Heart right ventricle (tissue), 16 donors: ENCODE measurements at regions not wholly inside any gene's neighbourhood (a gene's known extent, or its start where the extent isn't known, plus 50 kb on each side); places are given as distances from the start of the nearest gene placed in this dataset.
"Not testable (repeated sequence)": the region's sequence is repeated elsewhere in the genome, so short reads cannot be mapped to it uniquely, and the experiment has no call there.

Experiments
- ATAC-seq, 8 donors: fragments of 200-7000 bp; cut with Tn5 transposase; one replicate each; pipeline ENCODE4 v1.9.1; 2020; ENCODE audit warnings: mild to moderate bottlenecking in 8 of 8, moderate library complexity in 8 of 8, moderate number of reproducible peaks in 1 of 8
- DNase-seq, 2 donors: peaks; one replicate each; pipeline ENCODE4 v3.0.0-alpha.2; 2020
- H3K27ac ChIP-seq, 10 donors: fragments of 200-600 bp; sonication (generic) in 2 of 10; one replicate each; pipeline versions ENCODE4 v1.5.0 to v1.8.0; 2020 to 2022; ENCODE audit warnings: mild to moderate bottlenecking in 3 of 10
- H3K27me3 ChIP-seq, 7 donors: fragments of 200-600 bp; one replicate each; pipeline ENCODE4 v1.8.0; 2021 to 2022; ENCODE audit warnings: mild to moderate bottlenecking in 2 of 7
- H3K36me3 ChIP-seq, 9 donors: fragments of 200-600 bp; sonication (generic) in 1 of 9; one replicate each; pipeline versions ENCODE4 v1.5.0 to v1.8.0; 2020 to 2022; ENCODE audit warnings: mild to moderate bottlenecking in 2 of 9
- H3K4me1 ChIP-seq, 9 donors: fragments of 200-600 bp; sonication (generic) in 1 of 9; one replicate each; pipeline versions ENCODE4 v1.5.0 to v1.8.0; 2020 to 2022; ENCODE audit warnings: mild to moderate bottlenecking in 4 of 9
- H3K4me3 ChIP-seq, 10 donors: fragments of 200-600 bp; sonication (generic) in 2 of 10; one replicate each; pipeline versions ENCODE4 v1.5.0 to v1.8.0; 2020 to 2022; ENCODE audit warnings: mild to moderate bottlenecking in 7 of 10, moderate library complexity in 2 of 10
- H3K9me3 ChIP-seq, 11 donors: fragments of 200-600 bp in 10 of 11; sonication (generic) in 2 of 11; one replicate each; pipeline versions ENCODE4 v1.5.0 to v1.8.0; 2013 to 2022; ENCODE audit warnings: mild to moderate bottlenecking in 2 of 11, control low read depth in 1 of 11, moderate library complexity in 1 of 11
- WGBS, 2 donors: extraction: QIAGEN DNeasy Blood & Tissue Kit; methylation state at CpG; one replicate each; pipeline ENCODE4 v1.1.7; 2013; ENCODE audit warnings: inconsistent platforms in 1 of 2; 5-methylcytosine and 5-hydroxymethylcytosine counted together
- intact Hi-C, 10 donors: fragments of 100-400 bp; cut with DNase I; formaldehyde crosslinking; loops; one replicate each; pipeline versions ENCODE4 v1.11.1 to v1.14.2; 2022
- TF ChIP-seq, protein P1 (sequence below), 9 donors: fragments of 200-600 bp; sonication (generic) in 2 of 9; IDR thresholded peaks; one replicate each; pipeline versions ENCODE4 v1.5.0 to v1.8.0; 2021 to 2022; ENCODE audit warnings: antibody characterized with exemption in 9 of 9, mild to moderate bottlenecking in 5 of 9, moderate library complexity in 1 of 9
- donor health status: Arrhythmogenic right ventricular cardiomyopathy.
- donor health status: ischemic (EF 13 %, LVEDD 7.1; RV severe dilation, severe dysfunction).
- donor health status: healthy with polysubstance abuse.
- donor health status: DM: no; HTN: yes; CAD: no.
- donor health status: DM: no; HTN: no; CAD: no.
- donor health status: ischemic (EF 25% LVEDD 6.9; RV normal size, moderate dysfunction).
- donor health status: ischemic (EF 25% LVEDD 5.7; RV mildly dilated, moderate dysfunction).
- donor health status: healthy.
- donor health status: DM: yes; HTN: yes; CAD: no.
- donor health status: Ischemic cardiomyopathy.
- donor health status: ischemic (EF 35%, LVEDD 5.7; RV mildly dilated, moderate dysfunction).
- donor health status: nonischemic (EF 11% LVEDD 7.7; RV severe dilation, severe dysfunction).
- donor health status: DM: yes; HTN: yes; CAD: no.
- donor health status: PGD.
- donor health status: ischemic (EF 29% LVEDD 5.4; RV normal size, mild dysfunction).
- donor health status: nonischemic (EF 23%, LVEDD 6.1; RV moderate dilation, normal function).

DNA sequence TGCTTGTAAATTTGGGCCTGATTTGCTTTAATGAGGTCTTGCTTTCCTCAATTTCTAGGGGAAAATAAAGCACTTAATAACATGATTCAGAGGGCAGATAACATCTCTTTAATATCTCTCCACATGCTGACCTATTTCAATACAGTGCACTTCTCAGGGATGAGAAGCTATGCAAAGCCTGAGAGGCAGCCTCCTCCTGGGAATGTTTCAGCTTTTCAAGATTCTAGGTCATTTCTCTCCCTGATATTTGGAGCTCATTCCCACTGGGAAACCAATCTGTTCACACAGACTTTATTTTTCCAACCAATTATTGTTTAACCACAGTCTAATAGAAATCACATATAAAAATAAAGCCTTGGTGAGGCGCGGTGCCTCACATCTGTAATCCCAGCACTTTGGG, 67.0 kb upstream of the LSAMP start:
- no peaks in the 10 kb centered on the region for H3K27me3 ChIP-seq
- ATAC-seq, result no peak
- no peak overlapping the region for H3K27ac ChIP-seq
- no peaks in the 10 kb centered on the region for H3K36me3 ChIP-seq
- H3K4me1 ChIP-seq, result no peaks in the 10 kb centered on the region
- TF ChIP-seq, protein P1, sequence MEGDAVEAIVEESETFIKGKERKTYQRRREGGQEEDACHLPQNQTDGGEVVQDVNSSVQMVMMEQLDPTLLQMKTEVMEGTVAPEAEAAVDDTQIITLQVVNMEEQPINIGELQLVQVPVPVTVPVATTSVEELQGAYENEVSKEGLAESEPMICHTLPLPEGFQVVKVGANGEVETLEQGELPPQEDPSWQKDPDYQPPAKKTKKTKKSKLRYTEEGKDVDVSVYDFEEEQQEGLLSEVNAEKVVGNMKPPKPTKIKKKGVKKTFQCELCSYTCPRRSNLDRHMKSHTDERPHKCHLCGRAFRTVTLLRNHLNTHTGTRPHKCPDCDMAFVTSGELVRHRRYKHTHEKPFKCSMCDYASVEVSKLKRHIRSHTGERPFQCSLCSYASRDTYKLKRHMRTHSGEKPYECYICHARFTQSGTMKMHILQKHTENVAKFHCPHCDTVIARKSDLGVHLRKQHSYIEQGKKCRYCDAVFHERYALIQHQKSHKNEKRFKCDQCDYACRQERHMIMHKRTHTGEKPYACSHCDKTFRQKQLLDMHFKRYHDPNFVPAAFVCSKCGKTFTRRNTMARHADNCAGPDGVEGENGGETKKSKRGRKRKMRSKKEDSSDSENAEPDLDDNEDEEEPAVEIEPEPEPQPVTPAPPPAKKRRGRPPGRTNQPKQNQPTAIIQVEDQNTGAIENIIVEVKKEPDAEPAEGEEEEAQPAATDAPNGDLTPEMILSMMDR (IDR thresholded peaks at IDR 0.05), result no peak
- no peak overlapping the region for H3K4me3 ChIP-seq
- WGBS, 2 donors, result 86 to 94% methylated on average over 2 of the region's 2 CpGs
- H3K9me3 ChIP-seq, result no peaks in the 10 kb centered on the region
- no peak for DNase-seq
- intact Hi-C loops, result no loop called here

DNA sequence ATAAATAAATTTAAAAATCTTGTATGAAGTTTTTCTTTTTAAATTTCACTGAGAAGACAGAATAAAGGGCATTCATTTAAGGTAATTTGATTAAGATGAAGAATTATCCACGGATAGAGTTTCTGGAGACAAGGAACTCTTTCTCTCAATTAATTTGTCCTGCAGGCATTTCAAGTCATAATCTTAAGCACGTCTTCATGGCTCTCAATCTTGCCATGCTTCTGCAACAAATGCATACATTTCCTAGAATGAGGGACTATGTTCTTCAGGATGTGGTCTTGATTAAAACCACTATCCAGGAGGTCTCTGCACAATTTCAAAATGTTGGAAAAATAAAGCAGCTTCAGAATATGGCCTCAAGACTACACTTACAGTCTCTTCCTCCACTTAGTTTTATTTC, 67.6 kb upstream of the LSAMP start:
- H3K27ac ChIP-seq, result no peak overlapping the region
- H3K36me3 ChIP-seq, result no peaks in the 10 kb centered on the region
- intact Hi-C loops, result no loop called here
- no peak overlapping the region for H3K4me3 ChIP-seq
- WGBS, 2 donors, result 75% methylated on average over 2 of the region's 2 CpGs
- H3K9me3 ChIP-seq, result peaks cover 0 to under 1% (median 0%) of the 10 kb centered on the region in 11 donors
- H3K4me1 ChIP-seq, result no peaks in the 10 kb centered on the region
- TF ChIP-seq, protein P1 (IDR thresholded peaks at IDR 0.05), result no peak
- DNase-seq (no peak), ATAC-seq (no peak)
- no peaks in the 10 kb centered on the region for H3K27me3 ChIP-seq

DNA sequence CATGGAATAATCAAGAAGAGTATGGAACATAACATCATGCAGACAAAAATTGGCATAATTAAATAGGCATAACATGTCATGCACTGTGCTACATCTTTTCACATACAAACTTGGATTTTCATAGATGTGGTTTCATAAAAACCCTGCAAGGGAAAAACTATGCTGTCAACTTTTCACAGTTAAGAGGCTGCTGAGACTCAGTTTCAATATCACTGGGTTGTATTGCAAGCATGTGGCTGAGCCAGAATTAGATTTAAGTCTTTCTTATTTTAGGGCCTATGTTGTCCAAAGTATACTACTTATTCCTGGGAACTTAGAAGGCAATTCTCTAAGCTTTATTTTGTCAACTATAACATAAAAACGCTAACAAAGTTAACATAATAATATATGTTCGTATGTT, 70.7 kb upstream of the LSAMP start:
- Histone ChIP-seq H3K27ac (no peak overlapping the region), H3K4me3 (no peak overlapping the region), H3K4me1 (no peaks in the 10 kb centered on the region), H3K36me3 (no peaks in the 10 kb centered on the region), H3K27me3 (no peaks in the 10 kb centered on the region), H3K9me3 (peaks cover 0 to 5% (median 0%) of the 10 kb centered on the region in 11 donors)
- intact Hi-C loops, result no loop called here
- WGBS, 2 donors, result 33 to 54% methylated on average over 2 of the region's 2 CpGs
- no peak for ATAC-seq
- DNase-seq, result no peak
- TF ChIP-seq, protein P1 (IDR thresholded peaks at IDR 0.05), result no peak

DNA sequence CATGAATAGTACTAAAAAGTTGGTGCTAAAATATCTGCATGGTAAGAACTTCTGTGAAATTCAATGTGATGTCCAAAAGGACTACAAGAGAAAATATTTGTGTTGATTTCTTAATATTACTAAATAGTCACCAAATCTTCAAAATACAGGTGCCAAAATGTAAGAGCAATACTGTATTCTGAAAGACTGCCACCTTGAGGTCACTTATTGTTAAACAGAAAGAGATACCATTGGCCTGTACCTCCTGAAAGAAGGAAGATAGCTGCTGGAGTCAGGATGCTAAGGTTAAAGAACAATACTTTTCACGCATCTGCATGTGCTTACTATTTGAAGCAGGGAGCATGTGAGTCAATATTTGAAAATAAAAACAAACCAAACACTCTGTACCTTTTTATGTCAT, 72.0 kb upstream of the LSAMP start:
- Histone ChIP-seq H3K27me3 (no peaks in the 10 kb centered on the region), H3K27ac (no peak overlapping the region), H3K36me3 (no peaks in the 10 kb centered on the region), H3K9me3 (peaks cover 0 to 5% (median 0%) of the 10 kb centered on the region in 11 donors), H3K4me3 (no peak overlapping the region), H3K4me1 (no peaks in the 10 kb centered on the region)
- intact Hi-C loops, result no loop called here
- DNase-seq, result no peak
- WGBS, 2 donors, result 77 to 83% methylated on average over 1 of the region's 1 CpG
- TF ChIP-seq, protein P1 (IDR thresholded peaks at IDR 0.05), result peak in 1 of 9 donors; percentile 14
- no peak for ATAC-seq

DNA sequence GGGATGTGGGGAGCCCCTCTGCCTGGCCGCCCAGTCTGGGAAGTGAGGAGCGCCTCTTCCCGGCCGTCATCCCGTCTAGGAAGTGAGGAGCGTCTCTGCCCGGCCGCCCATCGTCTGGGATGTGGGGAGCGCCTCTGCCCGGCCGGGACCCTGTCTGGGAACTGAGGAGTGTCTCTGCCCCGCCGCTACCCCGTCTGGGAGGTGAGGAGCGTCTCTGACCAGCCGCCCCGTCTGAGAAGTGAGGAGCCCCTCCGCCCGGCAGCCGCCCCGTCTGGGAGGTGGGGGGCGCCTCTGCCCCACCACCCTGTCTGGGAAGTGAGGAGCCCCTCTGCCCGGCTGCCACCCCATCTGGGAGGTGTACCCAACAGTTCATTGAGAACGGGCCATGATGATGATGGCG, 73.8 kb upstream of the LSAMP start:
- H3K27me3 ChIP-seq, DNase-seq, H3K9me3 ChIP-seq, H3K4me3 ChIP-seq, ATAC-seq, H3K27ac ChIP-seq, H3K4me1 ChIP-seq, intact Hi-C loops, H3K36me3 ChIP-seq: not testable (repeated sequence)
- 92 to 93% methylated on average over 19 to 22 of the region's 26 CpGs for WGBS, 2 donors

DNA sequence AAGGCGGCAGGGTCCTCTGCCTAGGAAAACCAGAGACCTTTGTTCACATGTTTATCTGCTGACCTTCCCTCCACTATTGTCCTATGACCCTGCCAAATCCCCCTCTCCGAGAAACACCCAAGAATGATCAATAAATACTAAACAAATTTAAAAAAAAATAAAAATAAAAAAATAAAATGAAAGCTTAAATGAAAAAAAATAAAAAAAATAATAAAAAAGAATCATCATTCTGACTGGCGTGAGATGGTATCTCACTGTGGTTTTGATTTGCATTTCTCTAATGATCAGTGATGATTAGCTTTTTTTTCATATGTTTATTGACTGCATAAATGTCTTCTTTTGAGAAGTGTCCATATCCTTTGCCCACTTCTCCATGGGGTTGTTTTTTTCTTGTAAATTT, 74.5 kb upstream of the LSAMP start:
- intact Hi-C loops, H3K9me3 ChIP-seq, DNase-seq, H3K4me1 ChIP-seq, H3K4me3 ChIP-seq, H3K27ac ChIP-seq, ATAC-seq, H3K36me3 ChIP-seq, H3K27me3 ChIP-seq: not testable (repeated sequence)
- WGBS, 2 donors, result 59 to 79% methylated on average over 2 to 3 of the region's 3 CpGs
